ENCODE measurements at regions not wholly inside any gene's neighbourhood (a gene's known extent, or its start where the extent isn't known, plus 50 kb on each side); places are given as distances from the start of the nearest gene placed in this dataset.
"Not testable (repeated sequence)": the region's sequence is repeated elsewhere in the genome, so short reads cannot be mapped to it uniquely, and the experiment has no call there.

GRCh38 chr5:60439552-60439951, 260.4 kb downstream of the DEPDC1B start:
- DNase-seq (ENCODE audit: low spot score), result no peak
- no peak for TF ChIP-seq CTCF (IDR thresholded peaks at IDR 0.05; ENCODE audit: extremely low read depth, missing control alignments)

GRCh38 chr5:60437308-60437707, 262.7 kb downstream of the DEPDC1B start:
- TF ChIP-seq CTCF (IDR thresholded peaks at IDR 0.05; ENCODE audit: extremely low read depth, missing control alignments), result no peak
- no peak for DNase-seq (ENCODE audit: low spot score)

- TF ChIP-seq CTCF (IDR thresholded peaks at IDR 0.05; ENCODE audit: extremely low read depth, missing control alignments), result no peak
- no peak for DNase-seq (ENCODE audit: low spot score)
These were observed 263.4 kb downstream of the DEPDC1B start for GRCh38 chr5:60436518-60436917.

GRCh38 chr5:60435808-60436207, 264.2 kb downstream of the DEPDC1B start:
- DNase-seq (ENCODE audit: low spot score), result no peak
- TF ChIP-seq CTCF (IDR thresholded peaks at IDR 0.05; ENCODE audit: extremely low read depth, missing control alignments), result no peak

- not testable (repeated sequence) for DNase-seq (ENCODE audit: low spot score)
These were observed 273.8 kb downstream of the DEPDC1B start for GRCh38 chr5:60426189-60426588.

GRCh38 chr5:60420773-60421172, 279.2 kb downstream of the DEPDC1B start:
- DNase-seq (ENCODE audit: low spot score), result not testable (repeated sequence)

GRCh38 chr5:60417500-60418181, 282.3 kb downstream of the DEPDC1B start:
- DNase-seq (ENCODE audit: low spot score), result no peak
- TF ChIP-seq CTCF (IDR thresholded peaks at IDR 0.05; ENCODE audit: extremely low read depth, missing control alignments), result no peak

- TF ChIP-seq CTCF (IDR thresholded peaks at IDR 0.05; ENCODE audit: extremely low read depth, missing control alignments), result no peak
- no peak for DNase-seq (ENCODE audit: low spot score)
These were observed 284.5 kb downstream of the DEPDC1B start for GRCh38 chr5:60415443-60415842.

Measured in GM20000 (cell line).